ENCODE measurements at regions not wholly inside any gene's neighbourhood (a gene's known extent, or its start where the extent isn't known, plus 50 kb on each side); places are given as distances from the start of the nearest gene placed in this dataset.

GRCh38 chr3:164209363-164209762 is 868.9 kb downstream of the SI start:
- Histone ChIP-seq H3K27ac (replicated peaks) (no peak overlapping the region), H3K4me1 (no peaks in the 10 kb centered on the region), H3K27me3 (ENCODE audit: low read depth) (no peaks in the 10 kb centered on the region), H3K4me3 (no peak overlapping the region), H3K9me3 (replicated peaks) (peaks cover 23% of the 10 kb centered on the region), H3K36me3 (no peaks in the 10 kb centered on the region)
- TF ChIP-seq, protein P1, sequence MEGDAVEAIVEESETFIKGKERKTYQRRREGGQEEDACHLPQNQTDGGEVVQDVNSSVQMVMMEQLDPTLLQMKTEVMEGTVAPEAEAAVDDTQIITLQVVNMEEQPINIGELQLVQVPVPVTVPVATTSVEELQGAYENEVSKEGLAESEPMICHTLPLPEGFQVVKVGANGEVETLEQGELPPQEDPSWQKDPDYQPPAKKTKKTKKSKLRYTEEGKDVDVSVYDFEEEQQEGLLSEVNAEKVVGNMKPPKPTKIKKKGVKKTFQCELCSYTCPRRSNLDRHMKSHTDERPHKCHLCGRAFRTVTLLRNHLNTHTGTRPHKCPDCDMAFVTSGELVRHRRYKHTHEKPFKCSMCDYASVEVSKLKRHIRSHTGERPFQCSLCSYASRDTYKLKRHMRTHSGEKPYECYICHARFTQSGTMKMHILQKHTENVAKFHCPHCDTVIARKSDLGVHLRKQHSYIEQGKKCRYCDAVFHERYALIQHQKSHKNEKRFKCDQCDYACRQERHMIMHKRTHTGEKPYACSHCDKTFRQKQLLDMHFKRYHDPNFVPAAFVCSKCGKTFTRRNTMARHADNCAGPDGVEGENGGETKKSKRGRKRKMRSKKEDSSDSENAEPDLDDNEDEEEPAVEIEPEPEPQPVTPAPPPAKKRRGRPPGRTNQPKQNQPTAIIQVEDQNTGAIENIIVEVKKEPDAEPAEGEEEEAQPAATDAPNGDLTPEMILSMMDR (IDR thresholded peaks at IDR 0.05; ENCODE audit: borderline replicate concordance), result no peak
- DNase-seq, result no peak
- intact Hi-C loops (cut with micrococcal nuclease), result no loop called here

GRCh38 chr3:164208821-164209220 is 869.5 kb downstream of the SI start:
- Histone ChIP-seq H3K4me1 (no peaks in the 10 kb centered on the region), H3K36me3 (no peaks in the 10 kb centered on the region), H3K27ac (replicated peaks) (no peak overlapping the region), H3K9me3 (replicated peaks) (peaks cover 20% of the 10 kb centered on the region), H3K27me3 (ENCODE audit: low read depth) (no peaks in the 10 kb centered on the region), H3K4me3 (no peak overlapping the region)
- intact Hi-C loops (cut with micrococcal nuclease), result no loop called here
- no peak for DNase-seq
- TF ChIP-seq, protein P1 (IDR thresholded peaks at IDR 0.05; ENCODE audit: borderline replicate concordance), result no peak

GRCh38 chr3:164208048-164208447 is 870.2 kb downstream of the SI start:
- no peak overlapping the region for H3K4me3 ChIP-seq
- TF ChIP-seq, protein P1 (IDR thresholded peaks at IDR 0.05; ENCODE audit: borderline replicate concordance), result no peak
- no peak overlapping the region for H3K27ac ChIP-seq (replicated peaks)
- intact Hi-C loops (cut with micrococcal nuclease), result no loop called here
- H3K27me3 ChIP-seq (ENCODE audit: low read depth), result no peaks in the 10 kb centered on the region
- DNase-seq, result no peak
- H3K36me3 ChIP-seq, result no peaks in the 10 kb centered on the region
- H3K4me1 ChIP-seq, result no peaks in the 10 kb centered on the region
- H3K9me3 ChIP-seq (replicated peaks), result peaks cover 16% of the 10 kb centered on the region

- Histone ChIP-seq H3K4me1 (no peaks in the 10 kb centered on the region), H3K27me3 (ENCODE audit: low read depth) (no peaks in the 10 kb centered on the region), H3K36me3 (no peaks in the 10 kb centered on the region), H3K27ac (replicated peaks) (no peak overlapping the region), H3K4me3 (no peak overlapping the region), H3K9me3 (replicated peaks) (no peaks in the 10 kb centered on the region)
- DNase-seq, result no peak
- TF ChIP-seq, protein P1 (IDR thresholded peaks at IDR 0.05; ENCODE audit: borderline replicate concordance), result no peak
- intact Hi-C loops (cut with micrococcal nuclease), result no loop called here
Measured at GRCh38 chr3:164200053-164200823, 878.1 kb downstream of the SI start.

DNA sequence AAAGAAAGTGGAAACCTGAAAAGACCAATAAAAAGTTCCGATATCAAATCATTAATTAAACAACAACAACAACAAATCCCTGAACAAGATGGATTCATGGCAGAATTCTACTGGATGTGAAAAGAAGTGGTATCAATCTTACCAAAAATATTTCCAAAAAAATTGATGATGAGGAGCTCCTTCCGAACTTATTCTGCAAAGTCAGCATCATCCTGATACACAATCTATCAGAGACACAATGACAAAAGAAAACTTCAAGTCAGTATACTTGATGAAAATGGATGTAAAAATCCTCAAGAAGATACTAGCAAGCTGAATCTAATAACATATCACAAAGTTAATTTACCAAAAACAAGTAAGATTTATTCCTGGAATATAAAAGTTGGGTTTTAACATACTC is 881.8 kb downstream of the SI start:
- intact Hi-C loops (cut with micrococcal nuclease), result no loop called here
- H3K27ac ChIP-seq (replicated peaks), result no peak overlapping the region
- no peaks in the 10 kb centered on the region for H3K9me3 ChIP-seq (replicated peaks)
- TF ChIP-seq, protein P1 (IDR thresholded peaks at IDR 0.05; ENCODE audit: borderline replicate concordance), result no peak
- no peak for DNase-seq
- H3K27me3 ChIP-seq (ENCODE audit: low read depth), result no peaks in the 10 kb centered on the region
- H3K36me3 ChIP-seq, result no peaks in the 10 kb centered on the region
- H3K4me1 ChIP-seq, result no peaks in the 10 kb centered on the region
- H3K4me3 ChIP-seq, result no peak overlapping the region
